Hepatocyte (in vitro differentiated cells): ENCODE measurements at regions not wholly inside any gene's neighbourhood (a gene's known extent, or its start where the extent isn't known, plus 50 kb on each side); places are given as distances from the start of the nearest gene placed in this dataset.

Experiments
- DNase-seq: peaks from one replicate; pipeline ENCODE4 v3.0.0-alpha.2; 2016; ENCODE audit warnings: low spot score
- H2AFZ ChIP-seq: fragments of 200-600 bp; sonication (generic); 2 replicates; pipeline ENCODE4 v1.6.0; 2016; ENCODE audit warnings: antibody characterized with exemption, mild to moderate bottlenecking
- H3K27ac ChIP-seq: fragments of 200-600 bp; sonication (generic); 2 replicates; pipeline ENCODE4 v1.5.1; 2016; ENCODE audit warnings: mild to moderate bottlenecking
- H3K27me3 ChIP-seq: fragments of 200-600 bp; sonication (generic); 2 replicates; pipeline ENCODE4 v1.6.1; 2016
- H3K36me3 ChIP-seq: fragments of 200-600 bp; sonication (generic); replicated peaks from 2 replicates; pipeline ENCODE4 v1.5.1; 2016; ENCODE audit warnings: low read depth; ENCODE audit not compliant: insufficient read depth
- H3K4me1 ChIP-seq: fragments of 200-600 bp; sonication (generic); 2 replicates; pipeline ENCODE4 v1.5.1; 2016; ENCODE audit warnings: mild to moderate bottlenecking, moderate library complexity; ENCODE audit not compliant: insufficient read depth
- H3K4me2 ChIP-seq: fragments of 200-600 bp; sonication (generic); 2 replicates; pipeline ENCODE4 v1.6.0; 2016
- H3K4me3 ChIP-seq: fragments of 200-600 bp; sonication (generic); 2 replicates; pipeline ENCODE4 v1.5.1; 2016; ENCODE audit warnings: mild to moderate bottlenecking
- H3K79me2 ChIP-seq: fragments of 200-600 bp; sonication (generic); 2 replicates; pipeline ENCODE4 v1.6.0; 2017; ENCODE audit warnings: mild to moderate bottlenecking
- H3K9me2 ChIP-seq: fragments of 200-600 bp; sonication (generic); replicated peaks from 2 replicates; pipeline ENCODE4 v1.6.0; 2017; ENCODE audit warnings: mild to moderate bottlenecking; ENCODE audit not compliant: insufficient read depth
- H3K9me3 ChIP-seq: fragments of 200-600 bp; sonication (generic); 2 replicates; pipeline ENCODE4 v1.5.1; 2016; ENCODE audit warnings: low read depth, mild to moderate bottlenecking
- H4K20me1 ChIP-seq: fragments of 200-600 bp; sonication (generic); 2 replicates; pipeline ENCODE4 v1.6.0; 2016; ENCODE audit warnings: mild to moderate bottlenecking; ENCODE audit not compliant: insufficient read depth, poor library complexity, severe bottlenecking
- CTCF ChIP-seq: fragments of 200-600 bp; sonication (generic); IDR thresholded peaks from 2 replicates; pipeline ENCODE4 v1.5.1; 2016; ENCODE audit warnings: antibody characterized with exemption, mild to moderate bottlenecking; ENCODE audit not compliant: poor library complexity
- EZH2 ChIP-seq: fragments of 200-600 bp; sonication (generic); IDR thresholded peaks from 2 replicates; pipeline ENCODE4 v1.6.1; 2016; ENCODE audit warnings: antibody characterized with exemption, mild to moderate bottlenecking, borderline replicate concordance
- EZH2phosphoT487 ChIP-seq: fragments of 200-600 bp; sonication (generic); IDR thresholded peaks from one replicate; pipeline ENCODE4 v1.6.1; 2018; ENCODE audit warnings: antibody characterized with exemption, mild to moderate bottlenecking, low read depth, moderate library complexity; ENCODE audit not compliant: unreplicated experiment, severe bottlenecking
- WGBS: methylation state at CpG from one replicate; pipeline ENCODE4 v1.1.6; 2016; ENCODE audit warnings: low lambda C conversion rate; ENCODE audit errors: missing lambda C conversion rate; 5-methylcytosine and 5-hydroxymethylcytosine counted together

DNA sequence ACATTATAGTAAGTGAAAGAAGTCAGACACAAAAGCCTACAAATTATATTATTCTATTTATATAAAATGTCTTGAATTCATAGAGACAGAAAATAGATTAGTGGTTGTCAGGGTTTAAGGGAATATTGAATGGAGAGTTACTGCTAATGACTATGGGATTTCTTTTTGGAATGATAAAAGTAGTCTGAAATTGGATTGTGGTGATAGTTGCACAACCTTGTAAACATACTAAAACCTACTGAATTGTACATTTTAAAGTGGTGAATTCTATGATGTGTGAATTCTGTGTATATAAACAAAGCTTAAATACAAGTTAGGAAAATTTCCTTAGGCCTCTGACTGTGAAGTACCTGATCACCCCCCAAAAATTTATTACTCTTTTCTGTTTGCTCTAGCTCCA, 343.1 kb downstream of the TFAP2B start:
- Histone ChIP-seq H3K9me2 (no peaks in the 10 kb centered on the region), H3K4me3 (no peak overlapping the region), H3K79me2 (no peaks in the 10 kb centered on the region), H3K36me3 (no peaks in the 10 kb centered on the region), H3K27ac (no peak overlapping the region), H3K9me3 (no peaks in the 10 kb centered on the region), H3K27me3 (no peaks in the 10 kb centered on the region), H3K4me1 (no peaks in the 10 kb centered on the region), H2AFZ (no peak overlapping the region), H4K20me1 (no peaks in the 10 kb centered on the region), H3K4me2 (no peak overlapping the region)
- no peak for DNase-seq
- TF ChIP-seq EZH2phosphoT487 = no peak
- no peak for TF ChIP-seq EZH2
- no peak for TF ChIP-seq CTCF

- Histone ChIP-seq H3K9me3 (no peaks in the 10 kb centered on the region), H2AFZ (no peak overlapping the region), H3K9me2 (no peaks in the 10 kb centered on the region), H3K4me2 (no peak overlapping the region), H3K36me3 (no peaks in the 10 kb centered on the region), H4K20me1 (no peaks in the 10 kb centered on the region), H3K27ac (no peak overlapping the region), H3K4me3 (no peak overlapping the region), H3K4me1 (no peaks in the 10 kb centered on the region), H3K79me2 (no peaks in the 10 kb centered on the region), H3K27me3 (no peaks in the 10 kb centered on the region)
- TF ChIP-seq CTCF (no peak), EZH2 (no peak), EZH2phosphoT487 (no peak)
- no peak for DNase-seq
- 83% methylated on average over 6 of the region's 6 CpGs for WGBS
Measured at GRCh38 chr6:51163843-51164529, 345.3 kb downstream of the TFAP2B start.

DNA sequence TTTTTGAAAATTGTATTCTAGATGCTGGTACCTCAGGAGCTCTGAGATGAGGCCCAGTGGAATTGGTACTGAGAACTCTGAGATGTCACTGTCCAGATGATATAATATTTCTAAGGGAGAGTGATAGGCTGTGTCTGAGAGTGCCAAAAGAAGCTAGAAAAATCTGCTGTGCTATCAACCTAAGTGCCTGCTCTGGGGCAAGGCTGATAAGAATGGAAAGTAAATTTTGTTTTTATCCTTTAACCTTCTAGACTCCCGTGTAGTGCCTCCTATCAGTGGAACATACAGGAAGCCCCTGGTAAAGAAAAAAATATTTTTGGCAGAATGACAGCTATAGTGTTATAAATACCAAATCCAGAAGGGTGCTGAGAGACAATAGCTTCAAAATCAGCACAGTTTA, 348.2 kb downstream of the TFAP2B start:
- no peak overlapping the region for H3K4me3 ChIP-seq
- H2AFZ ChIP-seq = no peak overlapping the region
- H3K4me1 ChIP-seq = no peaks in the 10 kb centered on the region
- H3K27me3 ChIP-seq = no peaks in the 10 kb centered on the region
- H3K9me2 ChIP-seq = no peaks in the 10 kb centered on the region
- H3K4me2 ChIP-seq = no peak overlapping the region
- no peak for DNase-seq
- H3K27ac ChIP-seq = no peak overlapping the region
- TF ChIP-seq EZH2 (no peak), EZH2phosphoT487 (no peak), CTCF (no peak)
- H4K20me1 ChIP-seq = no peaks in the 10 kb centered on the region
- H3K9me3 ChIP-seq = no peaks in the 10 kb centered on the region
- no peaks in the 10 kb centered on the region for H3K36me3 ChIP-seq
- 9% methylated on average over 1 of the region's 1 CpG for WGBS
- H3K79me2 ChIP-seq = no peaks in the 10 kb centered on the region

GRCh38 chr6:51167468-51167867, 348.8 kb downstream of the TFAP2B start:
- DNase-seq = no peak
- H3K4me3 ChIP-seq = no peak overlapping the region
- no peaks in the 10 kb centered on the region for H3K36me3 ChIP-seq
- TF ChIP-seq EZH2 (no peak), CTCF (no peak), EZH2phosphoT487 (no peak)
- H2AFZ ChIP-seq = no peak overlapping the region
- H3K9me2 ChIP-seq = no peaks in the 10 kb centered on the region
- no peaks in the 10 kb centered on the region for H3K9me3 ChIP-seq
- no peak overlapping the region for H3K4me2 ChIP-seq
- H3K27ac ChIP-seq = no peak overlapping the region
- no peaks in the 10 kb centered on the region for H4K20me1 ChIP-seq
- no peaks in the 10 kb centered on the region for H3K79me2 ChIP-seq
- no peaks in the 10 kb centered on the region for H3K27me3 ChIP-seq
- 63% methylated on average over 1 of the region's 1 CpG for WGBS
- no peaks in the 10 kb centered on the region for H3K4me1 ChIP-seq
